Cardiac fibroblast (primary cell): ENCODE measurements at regions not wholly inside any gene's neighbourhood (a gene's known extent, or its start where the extent isn't known, plus 50 kb on each side); places are given as distances from the start of the nearest gene placed in this dataset.
A peak's percentile ranks its signal among the peaks of the same experiment; 100 is the strongest.

Experiments used
- DNase-seq, 2 donors: peaks; one replicate each; pipeline versions ENCODE4 v3.0.0 to v3.0.0-alpha.2; 2010; ENCODE audit warnings: low read depth in 2 of 2
- H3K4me3 ChIP-seq, 2 donors: replicated peaks in 1 of 2; 1 replicate in 1 of 2; 2 replicates in 1 of 2; pipeline ENCODE4 v1.5.1; 2011; ENCODE audit warnings: low read depth in 2 of 2, low read length in 2 of 2, mild to moderate bottlenecking in 2 of 2, moderate library complexity in 1 of 2
- TF ChIP-seq, protein P1 (sequence below): IDR thresholded peaks from one replicate; pipeline ENCODE4 v1.5.1; 2011; ENCODE audit warnings: low read depth, mild to moderate bottlenecking, low read length, inconsistent platforms

DNA sequence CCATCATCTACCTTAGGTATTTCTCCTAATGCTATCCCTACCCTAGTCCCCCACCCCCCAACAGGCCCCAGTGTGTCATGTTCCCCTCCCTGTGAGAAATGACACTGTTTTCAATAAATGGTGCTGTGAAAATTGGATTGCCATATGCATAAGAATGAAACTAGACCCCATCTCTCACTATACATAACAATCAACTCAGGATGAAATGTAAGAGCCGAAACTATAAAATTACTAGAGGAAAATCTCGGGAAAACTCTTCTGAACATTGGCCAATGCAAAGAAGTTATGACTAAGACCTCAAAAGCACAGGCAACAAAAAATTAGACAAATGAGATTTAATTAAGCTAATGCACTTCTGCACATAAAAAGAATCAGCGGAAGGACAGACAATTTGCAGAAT is 138.2 kb downstream of the SUCLA2 start:
- DNase-seq, result no peak
- TF ChIP-seq, protein P1, sequence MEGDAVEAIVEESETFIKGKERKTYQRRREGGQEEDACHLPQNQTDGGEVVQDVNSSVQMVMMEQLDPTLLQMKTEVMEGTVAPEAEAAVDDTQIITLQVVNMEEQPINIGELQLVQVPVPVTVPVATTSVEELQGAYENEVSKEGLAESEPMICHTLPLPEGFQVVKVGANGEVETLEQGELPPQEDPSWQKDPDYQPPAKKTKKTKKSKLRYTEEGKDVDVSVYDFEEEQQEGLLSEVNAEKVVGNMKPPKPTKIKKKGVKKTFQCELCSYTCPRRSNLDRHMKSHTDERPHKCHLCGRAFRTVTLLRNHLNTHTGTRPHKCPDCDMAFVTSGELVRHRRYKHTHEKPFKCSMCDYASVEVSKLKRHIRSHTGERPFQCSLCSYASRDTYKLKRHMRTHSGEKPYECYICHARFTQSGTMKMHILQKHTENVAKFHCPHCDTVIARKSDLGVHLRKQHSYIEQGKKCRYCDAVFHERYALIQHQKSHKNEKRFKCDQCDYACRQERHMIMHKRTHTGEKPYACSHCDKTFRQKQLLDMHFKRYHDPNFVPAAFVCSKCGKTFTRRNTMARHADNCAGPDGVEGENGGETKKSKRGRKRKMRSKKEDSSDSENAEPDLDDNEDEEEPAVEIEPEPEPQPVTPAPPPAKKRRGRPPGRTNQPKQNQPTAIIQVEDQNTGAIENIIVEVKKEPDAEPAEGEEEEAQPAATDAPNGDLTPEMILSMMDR, result no peak
- no peak overlapping the region for H3K4me3 ChIP-seq

DNA sequence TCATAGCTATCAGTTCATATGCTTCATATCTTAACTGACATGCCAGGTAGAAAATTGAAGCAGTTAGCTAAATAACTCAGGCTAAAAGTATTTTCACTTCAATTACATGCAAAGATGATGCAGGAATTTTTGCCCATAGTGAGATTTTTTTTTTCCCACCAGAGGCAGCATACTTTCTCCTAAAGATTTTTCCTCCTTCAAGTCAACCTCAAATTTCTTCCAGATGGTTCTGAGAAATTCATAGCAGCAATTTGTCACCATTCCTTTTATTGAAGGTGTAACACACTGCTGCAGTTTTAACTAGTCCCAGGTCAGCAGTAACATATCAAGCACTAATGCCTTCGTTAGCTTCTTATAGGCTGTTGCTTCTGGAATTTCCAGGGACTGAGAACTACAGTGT is 141.9 kb downstream of the SUCLA2 start:
- TF ChIP-seq, protein P1, result no peak
- DNase-seq, result peak in 1 of 2 donors; percentile 3
- H3K4me3 ChIP-seq, result no peak overlapping the region

GRCh38 chr13:47858042-47859025 is 142.7 kb downstream of the SUCLA2 start:
- TF ChIP-seq, protein P1, result no peak
- H3K4me3 ChIP-seq, result no peak overlapping the region
- peak; percentile 65 to 67 for DNase-seq

- TF ChIP-seq, protein P1, result no peak
- H3K4me3 ChIP-seq, result no peak overlapping the region
- DNase-seq, result peak in 1 of 2 donors; percentile 20
Measured at GRCh38 chr13:47853236-47853635, 147.8 kb downstream of the SUCLA2 start.

- TF ChIP-seq, protein P1, result no peak
- no peak overlapping the region for H3K4me3 ChIP-seq
- DNase-seq, result no peak
Measured at GRCh38 chr13:47846886-47847285, 154.2 kb downstream of the SUCLA2 start.

GRCh38 chr13:47845981-47846380 is 155.1 kb downstream of the SUCLA2 start:
- TF ChIP-seq, protein P1, result no peak
- no peak overlapping the region for H3K4me3 ChIP-seq
- no peak for DNase-seq
